ENCODE measurements at regions not wholly inside any gene's neighbourhood (a gene's known extent, or its start where the extent isn't known, plus 50 kb on each side); places are given as distances from the start of the nearest gene placed in this dataset.

DNA sequence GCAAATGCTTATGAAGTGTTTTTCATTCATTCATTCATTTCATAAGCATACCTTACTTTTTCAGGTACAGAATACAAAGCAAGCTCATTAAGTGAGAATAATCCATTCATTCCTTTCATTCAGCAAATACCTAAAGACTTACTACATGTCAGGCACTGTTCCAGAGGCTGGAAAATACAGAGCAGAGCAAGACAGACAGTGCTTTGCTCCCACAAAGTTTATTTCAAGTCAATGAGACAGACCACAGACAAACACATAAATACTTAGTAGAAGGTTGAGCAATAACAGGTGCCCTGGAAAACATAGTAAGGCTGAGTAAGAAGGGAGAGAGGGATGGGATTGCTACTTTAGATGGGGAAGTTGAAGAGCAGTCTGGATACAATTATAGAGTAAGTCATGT, 309.8 kb downstream of the C1D start:
- TF ChIP-seq, protein P1, sequence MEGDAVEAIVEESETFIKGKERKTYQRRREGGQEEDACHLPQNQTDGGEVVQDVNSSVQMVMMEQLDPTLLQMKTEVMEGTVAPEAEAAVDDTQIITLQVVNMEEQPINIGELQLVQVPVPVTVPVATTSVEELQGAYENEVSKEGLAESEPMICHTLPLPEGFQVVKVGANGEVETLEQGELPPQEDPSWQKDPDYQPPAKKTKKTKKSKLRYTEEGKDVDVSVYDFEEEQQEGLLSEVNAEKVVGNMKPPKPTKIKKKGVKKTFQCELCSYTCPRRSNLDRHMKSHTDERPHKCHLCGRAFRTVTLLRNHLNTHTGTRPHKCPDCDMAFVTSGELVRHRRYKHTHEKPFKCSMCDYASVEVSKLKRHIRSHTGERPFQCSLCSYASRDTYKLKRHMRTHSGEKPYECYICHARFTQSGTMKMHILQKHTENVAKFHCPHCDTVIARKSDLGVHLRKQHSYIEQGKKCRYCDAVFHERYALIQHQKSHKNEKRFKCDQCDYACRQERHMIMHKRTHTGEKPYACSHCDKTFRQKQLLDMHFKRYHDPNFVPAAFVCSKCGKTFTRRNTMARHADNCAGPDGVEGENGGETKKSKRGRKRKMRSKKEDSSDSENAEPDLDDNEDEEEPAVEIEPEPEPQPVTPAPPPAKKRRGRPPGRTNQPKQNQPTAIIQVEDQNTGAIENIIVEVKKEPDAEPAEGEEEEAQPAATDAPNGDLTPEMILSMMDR (IDR thresholded peaks at IDR 0.05): no peak
- no peak for TF ChIP-seq POLR2AphosphoS5 (IDR thresholded peaks at IDR 0.05)
